T1000 (cell line): ENCODE measurements at regions not wholly inside any gene's neighbourhood (a gene's known extent, or its start where the extent isn't known, plus 50 kb on each side); places are given as distances from the start of the nearest gene placed in this dataset.

Experiments used
- DNase-seq: peaks from one replicate; lab custom pipeline; 2025; ENCODE audit warnings: mixed read lengths; lab: John Stamatoyannopoulos, UW

DNA sequence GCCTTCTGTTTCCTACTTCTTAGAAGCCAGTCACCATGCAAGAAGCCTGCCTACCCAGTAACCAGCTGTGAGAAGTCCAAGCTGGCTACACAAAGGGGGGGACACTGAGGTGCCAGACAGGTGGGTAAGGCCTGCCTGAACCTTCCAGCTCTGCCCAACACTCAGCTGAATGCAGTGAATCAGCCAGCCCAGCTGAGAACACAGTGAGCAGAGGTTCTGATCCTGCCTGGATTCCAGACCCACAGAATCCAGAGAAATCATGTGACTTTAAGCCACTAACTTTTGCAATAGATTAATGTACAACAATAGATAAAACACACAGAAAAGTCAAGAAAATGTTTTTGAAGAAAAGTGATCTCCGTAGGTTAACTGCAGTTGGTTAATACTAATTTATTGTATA is 151.7 kb downstream of the EFNB2 start:
- no peak for DNase-seq

DNA sequence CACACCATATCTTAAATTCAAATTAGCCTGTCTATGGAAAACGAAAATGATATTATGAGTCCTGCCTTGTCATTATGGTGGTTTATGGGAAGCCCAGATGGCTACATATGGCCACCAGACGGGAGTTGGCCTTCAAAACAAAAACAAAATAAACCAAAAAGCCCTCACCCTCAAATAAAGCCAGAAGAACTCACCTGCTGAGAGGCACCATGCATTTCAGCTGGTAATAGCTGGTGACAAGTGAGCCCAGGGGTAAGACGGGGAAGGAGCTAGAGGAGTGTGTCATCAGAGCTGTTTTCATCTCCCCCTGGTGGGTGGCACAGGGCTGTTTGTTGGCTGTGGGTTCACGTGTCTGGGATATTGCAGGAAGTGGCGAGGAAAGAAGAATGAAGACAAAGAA is 152.9 kb downstream of the EFNB2 start:
- no peak for DNase-seq

DNA sequence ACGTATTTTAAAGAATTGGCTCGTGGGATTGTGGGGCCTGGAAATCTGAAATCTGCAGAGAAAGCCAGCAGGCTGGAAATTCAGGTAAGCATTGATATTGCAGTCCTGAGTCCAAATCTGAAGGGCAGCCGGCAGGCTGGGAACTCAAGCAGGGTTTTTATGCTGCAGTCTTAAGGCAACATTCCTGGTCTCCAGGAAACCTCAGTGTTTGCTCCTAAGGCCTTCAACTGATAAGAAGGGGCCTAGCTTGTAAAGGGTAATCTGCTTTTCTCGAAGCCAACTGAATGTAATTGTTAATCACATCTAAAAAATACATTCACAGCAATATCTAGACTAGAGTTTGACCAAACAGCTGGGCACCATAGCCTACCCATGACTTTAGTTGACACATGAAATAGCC is 154.4 kb downstream of the EFNB2 start:
- DNase-seq: no peak

DNA sequence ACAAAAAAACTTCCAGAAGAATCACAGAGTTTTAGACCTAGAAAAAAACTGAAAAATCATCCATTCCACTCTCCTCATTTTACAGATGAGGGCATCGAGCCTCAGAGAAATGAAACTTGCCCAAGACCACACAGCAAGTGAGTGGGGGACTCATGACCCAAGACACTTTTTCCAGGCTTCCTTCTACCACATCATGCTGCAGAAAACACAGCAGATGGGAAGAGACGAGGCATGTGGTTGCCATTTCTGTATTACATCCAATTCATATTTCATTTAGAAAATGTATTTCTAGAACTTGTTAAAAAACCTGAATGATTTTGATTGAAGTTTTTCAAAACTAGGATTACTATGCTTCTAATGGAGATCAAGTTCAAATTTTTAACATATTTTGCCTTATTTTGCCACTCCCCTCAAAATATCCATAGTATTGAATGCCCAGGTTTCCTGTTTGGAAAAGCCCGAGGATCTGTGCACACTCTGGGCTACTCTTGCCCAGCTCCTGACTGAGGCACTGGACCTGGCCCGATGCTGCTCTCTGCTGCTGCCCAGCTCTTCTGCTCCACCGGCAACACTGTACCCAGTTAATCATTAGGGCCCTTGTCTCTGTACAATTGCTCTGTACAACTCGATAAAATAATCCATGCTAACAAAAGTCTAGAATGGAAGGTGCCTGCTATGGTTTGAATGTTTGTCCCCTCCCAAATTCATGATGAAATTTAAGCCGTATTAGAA is 157.4 kb downstream of the EFNB2 start:
- no peak for DNase-seq

DNA sequence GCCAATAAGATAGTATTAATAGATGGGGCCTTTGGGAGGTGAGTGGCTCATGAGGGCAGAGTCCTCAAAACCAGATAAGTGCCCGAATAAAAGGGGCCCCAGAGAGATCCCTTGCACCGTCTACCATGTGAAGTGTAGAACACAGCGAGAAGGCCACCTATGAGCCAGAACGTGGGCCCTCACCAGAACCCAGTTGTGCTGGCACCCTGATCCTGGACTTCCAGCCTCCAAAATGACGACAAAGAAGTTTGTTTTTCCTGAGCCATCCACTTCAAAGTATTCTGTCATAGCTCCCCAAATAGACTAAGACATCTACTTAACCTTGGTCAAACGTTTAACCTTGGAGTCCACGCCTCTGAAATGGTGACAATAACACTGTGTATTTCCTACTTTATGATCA is 158.1 kb downstream of the EFNB2 start:
- no peak for DNase-seq

DNA sequence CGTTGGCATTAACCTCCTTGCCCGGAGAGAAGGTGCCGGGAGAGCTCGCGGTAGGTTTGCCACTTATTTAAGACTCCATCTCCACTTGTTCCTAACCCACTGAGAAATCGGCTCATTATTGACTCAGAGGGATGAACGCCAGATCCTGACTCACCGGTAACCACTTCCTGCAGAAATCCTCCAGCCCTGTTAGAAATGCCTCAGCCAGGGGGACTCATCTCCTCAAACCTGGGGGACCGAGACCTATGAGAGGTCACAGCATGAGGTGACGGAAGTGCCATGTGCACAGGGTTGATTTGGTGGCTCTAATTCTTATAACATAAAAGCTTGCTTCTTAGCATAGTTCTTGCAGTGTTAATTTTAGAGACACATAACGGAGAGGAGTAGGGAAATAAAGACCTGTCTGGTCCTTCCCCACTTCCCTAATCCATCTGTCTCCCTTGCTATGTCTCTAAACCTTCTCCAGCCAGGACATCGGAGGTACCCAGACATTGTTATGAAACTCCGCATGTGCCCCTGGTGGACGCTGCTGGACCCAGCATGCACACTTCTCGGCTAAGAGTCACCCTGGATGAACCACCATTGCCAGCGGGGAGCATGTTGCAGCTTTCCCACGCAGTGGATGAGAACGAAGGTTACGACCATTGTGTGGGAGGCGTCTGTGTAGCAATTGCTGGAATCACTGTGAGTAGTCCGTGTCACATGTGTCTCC is 158.9 kb downstream of the EFNB2 start:
- peak; percentile 59 for DNase-seq

DNA sequence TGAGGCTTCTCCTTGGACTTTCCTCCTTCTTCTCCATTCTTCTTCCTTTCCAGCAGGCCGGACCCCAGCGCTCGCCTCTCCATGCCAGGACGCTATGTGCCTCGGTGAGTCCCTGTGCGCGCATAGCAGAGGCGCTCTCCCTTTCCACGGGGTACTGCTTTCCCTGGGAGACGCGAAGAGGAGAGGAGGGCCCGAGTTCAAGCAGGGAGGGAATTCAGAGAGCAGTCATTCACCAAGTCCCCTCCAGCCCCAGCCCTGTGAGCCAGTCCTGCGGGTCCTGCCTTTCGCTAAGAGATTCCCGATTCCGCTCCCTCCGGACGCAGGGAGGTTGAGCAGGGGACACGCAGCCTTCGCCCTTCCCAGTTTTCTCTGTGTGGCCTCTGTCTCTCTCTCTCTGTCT is 160.4 kb downstream of the EFNB2 start:
- no peak for DNase-seq

DNA sequence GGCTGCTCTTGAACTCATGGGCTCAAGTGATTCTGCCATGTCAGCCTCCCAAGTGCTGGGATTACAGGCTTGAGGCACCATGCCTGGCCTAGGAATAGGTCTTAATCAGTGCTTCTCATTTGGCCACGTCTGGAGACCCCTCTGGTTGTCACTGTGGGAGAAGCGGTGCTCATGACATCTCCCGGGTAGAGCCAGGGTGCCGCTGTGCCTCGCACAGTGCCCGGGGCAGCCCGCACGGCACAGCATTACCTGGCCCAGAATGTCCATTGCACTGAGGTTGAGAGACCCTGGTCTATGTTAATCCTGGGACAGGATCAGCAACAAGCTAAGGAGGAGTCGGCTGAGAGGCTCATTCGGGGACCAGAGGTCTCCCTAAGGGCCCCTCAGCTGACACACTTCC is 160.8 kb downstream of the EFNB2 start:
- DNase-seq: no peak

DNA sequence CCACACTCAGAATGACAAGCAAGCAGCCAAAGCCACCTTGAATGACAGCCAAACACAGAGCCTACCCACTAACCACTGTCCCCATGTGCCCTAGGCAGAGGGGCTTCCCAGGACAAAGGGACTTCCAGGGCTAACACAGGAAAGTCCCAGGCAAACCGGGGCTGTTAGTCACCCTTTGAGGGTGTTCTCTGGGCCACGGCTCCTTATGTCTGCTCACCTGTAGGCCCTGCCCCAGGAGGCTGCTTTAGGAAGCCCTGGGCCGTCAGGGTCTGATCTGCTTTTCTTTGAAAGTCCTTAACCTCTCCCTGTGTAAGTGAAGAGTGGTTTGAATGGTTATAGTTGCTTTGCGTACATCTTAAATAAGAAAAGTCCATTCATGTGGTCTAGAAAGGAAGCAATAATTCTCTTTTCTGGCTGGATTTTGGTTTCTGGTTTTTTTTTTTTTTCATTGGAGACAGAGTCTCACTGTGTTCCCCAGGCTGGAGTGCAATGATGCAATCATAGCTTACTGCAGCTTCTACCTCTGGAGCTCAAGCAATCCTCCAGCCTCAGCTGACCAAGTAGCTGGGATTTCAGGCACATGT is 161.4 kb downstream of the EFNB2 start:
- DNase-seq: no peak

DNA sequence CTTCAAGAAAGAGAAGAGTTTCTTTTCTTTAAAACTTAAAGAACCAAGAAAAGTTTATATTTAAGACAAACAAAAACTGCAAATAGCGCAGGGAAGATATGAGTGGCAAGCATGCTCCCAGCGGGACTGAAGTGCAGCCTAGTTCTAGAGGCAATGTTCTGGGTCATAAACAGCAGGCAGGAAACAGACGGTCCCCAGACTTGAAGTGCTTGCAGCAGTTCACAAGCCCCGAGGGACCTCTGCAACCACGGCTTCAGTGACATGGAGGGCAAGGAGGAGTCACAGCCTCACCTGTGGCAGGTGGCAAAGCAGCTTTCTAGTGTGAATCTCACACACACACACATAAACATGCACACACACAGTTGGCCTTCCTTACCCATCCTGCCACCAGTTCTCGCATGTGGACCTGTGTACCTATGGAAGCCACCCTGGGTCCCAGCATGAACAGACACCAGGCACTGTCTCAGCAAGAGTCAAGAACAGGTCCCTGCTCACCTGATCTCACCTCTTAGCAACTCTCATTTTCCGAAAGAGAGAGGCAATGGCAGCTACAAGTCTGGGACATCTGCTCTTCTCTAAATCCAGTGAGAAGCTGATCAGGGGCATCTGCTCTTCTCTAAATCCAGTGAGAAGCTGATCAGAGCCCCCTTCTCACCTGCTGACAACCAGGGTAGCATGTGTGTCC is 162.0 kb downstream of the EFNB2 start:
- no peak for DNase-seq

DNA sequence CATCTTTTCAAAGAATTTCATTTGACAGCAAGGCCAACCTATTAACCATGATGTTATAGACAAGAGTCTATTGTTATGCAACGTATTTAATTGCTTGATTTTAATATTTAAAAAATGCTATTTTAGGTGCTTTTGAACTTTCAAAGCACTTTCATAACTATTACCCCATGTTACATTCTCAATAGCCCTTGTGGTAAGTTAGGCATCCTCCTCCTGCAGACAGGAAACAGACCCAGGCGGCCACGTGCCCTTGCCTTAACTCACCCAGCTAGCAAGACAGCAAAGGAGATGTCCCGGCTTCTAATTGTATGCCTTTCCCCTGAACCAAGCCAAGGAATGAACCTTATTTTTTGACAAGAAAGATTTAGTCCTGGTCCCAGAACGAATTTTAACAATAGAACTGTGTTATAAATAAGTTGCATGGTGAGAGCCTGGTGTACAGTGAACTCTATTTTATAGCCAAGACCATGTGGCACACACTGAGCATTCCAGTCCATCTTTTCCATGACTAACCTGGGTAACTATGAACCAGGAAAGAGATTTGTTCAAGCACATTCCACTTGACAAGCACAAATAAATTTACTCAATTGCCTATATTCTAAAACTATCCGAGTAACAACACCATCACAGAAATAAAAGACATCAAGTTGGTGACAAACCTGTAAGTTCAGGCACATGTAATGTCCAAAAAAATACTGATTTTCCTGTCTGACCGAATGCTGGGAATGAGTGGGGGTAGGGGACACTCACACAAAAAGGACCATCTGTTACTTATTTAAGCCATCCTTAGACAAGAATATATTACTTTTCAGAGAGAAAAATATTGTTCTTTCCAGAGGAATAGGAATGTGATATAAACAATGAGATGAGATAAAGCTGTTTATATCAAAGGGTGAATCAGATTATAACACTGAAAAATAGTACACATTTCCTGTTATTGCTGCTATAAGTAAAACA is 163.0 kb downstream of the EFNB2 start:
- no peak for DNase-seq

DNA sequence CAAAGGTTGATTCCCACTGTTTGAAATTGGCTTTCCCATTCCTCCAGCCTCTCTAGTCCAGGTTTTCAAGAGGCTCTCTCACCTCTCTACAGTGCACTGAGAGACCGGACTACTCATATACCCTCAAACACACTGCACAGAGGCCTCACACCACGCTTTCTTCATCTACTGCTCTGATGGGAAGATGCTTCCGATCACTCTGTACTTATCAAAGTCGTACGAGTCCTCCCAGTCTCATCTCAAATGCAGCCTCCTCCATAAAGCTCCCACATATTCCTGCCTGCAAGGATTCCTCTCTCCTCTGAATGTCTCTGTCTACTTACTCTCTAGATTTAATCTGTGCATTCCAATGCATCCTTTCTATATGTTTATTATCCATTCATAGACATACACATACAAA is 164.4 kb downstream of the EFNB2 start:
- DNase-seq: no peak

DNA sequence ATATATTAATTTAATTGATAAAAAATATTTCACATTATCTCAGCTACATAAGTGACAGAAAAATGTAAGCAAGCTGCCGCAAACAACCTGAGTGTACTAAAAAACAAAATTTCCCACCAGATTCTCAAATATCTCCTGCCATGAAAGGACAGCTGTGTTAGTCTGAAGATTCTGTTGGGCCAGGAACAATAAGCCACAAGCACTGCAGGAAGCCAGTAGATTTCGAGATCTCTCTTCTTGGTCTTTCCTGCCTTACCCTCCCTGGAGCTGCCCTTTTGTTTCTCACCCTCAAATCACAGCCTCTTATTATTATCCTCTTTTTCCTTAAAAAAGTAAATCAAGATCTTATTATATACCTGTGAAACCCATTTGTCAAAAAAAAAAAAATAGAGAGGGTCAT is 165.6 kb downstream of the EFNB2 start:
- DNase-seq: no peak

DNA sequence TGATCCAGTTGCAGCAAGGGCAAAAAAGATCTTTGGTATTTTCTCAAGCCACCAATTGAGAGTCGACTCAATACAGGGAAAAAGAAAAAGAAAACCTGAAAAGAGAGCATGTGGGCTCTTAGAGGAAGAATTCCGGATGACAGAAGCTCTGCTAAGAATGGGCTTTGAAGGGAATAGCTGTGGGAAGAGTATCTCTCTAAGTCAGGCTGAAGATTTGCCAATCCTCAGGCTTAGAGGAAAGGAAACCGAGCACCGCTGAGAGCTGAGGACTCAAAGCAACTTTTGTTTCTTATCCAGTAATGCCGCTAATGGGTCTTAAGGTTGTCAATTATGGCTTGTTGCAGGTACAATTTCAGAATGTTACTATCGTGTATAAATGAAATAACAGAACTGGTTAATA is 166.4 kb downstream of the EFNB2 start:
- DNase-seq: no peak

DNA sequence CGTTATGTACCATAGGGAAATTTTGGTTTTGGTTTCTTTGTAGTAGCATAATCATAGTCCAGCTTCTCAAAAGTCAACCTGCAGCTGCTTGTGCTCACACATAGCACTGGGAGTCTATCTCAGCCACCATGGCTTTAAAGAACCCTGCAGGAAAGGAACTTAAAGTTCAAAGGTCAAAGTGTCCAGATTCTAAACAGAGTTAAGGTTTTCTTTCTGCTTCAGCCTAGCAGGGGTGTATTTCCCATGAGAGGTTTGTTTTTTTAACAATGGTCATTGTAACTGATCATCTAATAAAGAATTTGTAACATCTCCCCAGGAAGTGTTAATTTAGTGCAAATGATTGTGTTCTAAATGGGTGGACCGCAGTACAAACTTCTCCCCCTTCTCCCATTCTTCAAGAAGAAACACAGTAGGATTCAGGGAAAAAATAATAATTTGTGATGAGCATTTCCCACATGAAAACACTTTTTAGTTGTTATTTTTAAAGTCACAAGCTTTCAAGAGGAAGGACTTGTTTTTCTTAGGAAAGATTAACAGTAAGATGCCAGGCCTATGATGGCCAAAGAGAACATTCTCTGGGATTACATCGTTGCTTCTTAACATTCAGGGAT is 168.0 kb downstream of the EFNB2 start:
- DNase-seq: no peak

DNA sequence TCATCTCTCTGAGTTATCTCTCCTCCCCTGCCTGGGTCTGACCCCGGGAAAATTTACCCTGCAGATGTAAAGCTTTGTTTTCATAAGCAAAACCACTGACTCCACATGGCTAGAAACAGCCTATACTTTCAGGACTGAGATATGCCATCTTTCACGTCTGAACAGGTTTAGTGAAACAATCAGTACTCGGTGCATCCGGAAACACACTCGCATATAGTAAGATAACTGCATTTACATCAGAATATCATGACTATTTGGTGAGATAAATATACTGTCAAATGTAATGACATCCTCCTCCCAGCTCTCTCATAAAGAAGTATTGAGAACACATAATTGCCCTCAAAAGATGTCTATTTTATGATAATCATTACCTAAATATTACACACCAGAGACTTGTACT is 172.8 kb downstream of the EFNB2 start:
- DNase-seq: no peak

DNA sequence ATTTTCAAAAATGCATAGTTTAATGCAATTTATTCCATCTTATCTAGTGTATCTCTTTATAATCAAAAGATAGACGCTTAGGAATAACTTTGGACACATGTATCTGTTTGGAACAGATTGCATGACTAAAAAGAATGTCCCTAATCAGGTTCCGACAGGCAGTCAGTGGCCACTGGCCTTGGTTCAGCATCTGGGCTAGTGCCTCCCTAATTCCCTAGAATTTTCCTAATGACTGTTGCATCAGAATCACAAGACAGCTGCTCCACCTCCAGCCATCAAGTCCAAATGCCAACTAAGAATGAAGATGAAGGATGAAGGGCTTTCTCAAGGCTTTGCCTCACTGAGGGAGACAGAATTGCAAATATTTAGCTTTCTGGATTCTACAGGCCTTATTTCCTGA is 173.8 kb downstream of the EFNB2 start:
- DNase-seq: no peak

DNA sequence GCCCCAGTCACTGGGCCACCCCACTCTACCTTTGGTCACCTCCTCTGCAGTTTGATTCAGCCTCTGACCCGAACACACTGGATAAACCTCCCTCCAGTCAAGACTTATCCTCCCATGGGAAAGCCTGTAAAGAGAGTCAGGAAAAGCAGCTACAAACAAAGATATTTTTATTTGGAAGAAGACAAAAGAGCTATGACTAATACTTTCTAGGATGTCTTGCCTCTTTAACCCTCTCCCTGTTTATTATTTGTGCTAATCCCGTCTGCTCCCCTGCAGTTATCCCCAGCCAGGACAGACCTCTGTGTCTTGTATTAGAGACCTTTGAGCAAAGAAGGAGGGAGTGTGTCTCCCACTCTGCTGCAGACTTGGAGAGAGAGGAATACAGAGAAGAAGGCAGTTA is 178.3 kb downstream of the EFNB2 start:
- DNase-seq: no peak

DNA sequence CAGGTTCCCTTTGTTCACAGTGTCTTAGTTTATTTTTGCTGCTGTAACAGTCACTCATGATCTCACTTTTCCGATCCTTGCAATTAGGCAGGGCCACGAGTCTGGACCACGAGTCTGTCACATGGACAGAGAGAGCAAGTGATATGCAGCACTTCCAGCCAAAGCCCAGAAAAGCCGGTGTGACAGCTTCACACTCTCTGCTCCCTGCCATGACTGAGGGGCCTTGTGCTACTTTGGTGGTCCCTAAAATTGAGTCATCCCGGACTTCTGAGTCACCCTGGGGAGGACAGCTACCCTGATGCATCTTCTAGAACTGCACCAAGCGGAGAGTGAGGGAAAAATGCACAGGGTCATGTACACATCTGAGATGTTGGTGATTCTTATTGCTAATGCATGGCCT is 179.6 kb downstream of the EFNB2 start:
- no peak for DNase-seq

DNA sequence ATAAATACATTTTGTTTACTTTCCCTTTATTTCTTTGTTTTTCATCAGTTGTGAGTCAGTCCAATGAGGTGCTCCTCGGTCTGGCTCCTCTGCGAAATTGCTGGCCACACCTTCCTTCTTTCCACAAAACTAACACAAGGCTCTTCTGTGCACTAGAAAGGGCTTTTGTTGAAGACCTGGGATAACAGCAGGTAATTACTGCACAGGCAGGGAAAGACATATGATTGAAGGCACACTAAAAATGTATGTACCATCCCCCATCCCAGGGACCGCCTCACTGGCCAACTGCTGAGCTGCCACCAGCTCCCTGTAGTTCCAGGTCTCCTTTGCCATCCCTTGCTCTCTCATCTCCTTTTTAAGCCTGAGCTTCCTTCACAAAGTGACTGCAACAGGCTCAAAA is 180.5 kb downstream of the EFNB2 start:
- DNase-seq: no peak

DNA sequence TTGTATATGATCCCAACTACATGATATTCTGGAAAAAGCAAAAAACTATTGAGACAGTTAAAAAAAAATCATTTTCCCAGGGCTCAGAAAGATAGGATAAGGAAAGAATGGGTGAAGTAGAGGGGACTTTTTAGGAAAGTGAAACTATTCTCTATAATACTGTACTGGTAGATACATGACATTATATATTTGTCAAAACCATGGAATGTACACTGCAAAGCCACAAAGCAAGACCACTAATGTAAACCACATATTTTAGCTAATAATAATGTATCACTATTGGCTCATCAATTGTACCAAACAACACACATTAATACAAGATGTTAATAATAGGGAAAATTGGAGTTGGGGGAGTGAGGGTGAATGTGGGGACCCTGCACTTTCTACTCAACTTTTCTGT is 182.6 kb downstream of the EFNB2 start:
- no peak for DNase-seq
